ENCODE measurements at regions not wholly inside any gene's neighbourhood (a gene's known extent, or its start where the extent isn't known, plus 50 kb on each side); places are given as distances from the start of the nearest gene placed in this dataset.
"Not testable (repeated sequence)": the region's sequence is repeated elsewhere in the genome, so short reads cannot be mapped to it uniquely, and the experiment has no call there.

DNA sequence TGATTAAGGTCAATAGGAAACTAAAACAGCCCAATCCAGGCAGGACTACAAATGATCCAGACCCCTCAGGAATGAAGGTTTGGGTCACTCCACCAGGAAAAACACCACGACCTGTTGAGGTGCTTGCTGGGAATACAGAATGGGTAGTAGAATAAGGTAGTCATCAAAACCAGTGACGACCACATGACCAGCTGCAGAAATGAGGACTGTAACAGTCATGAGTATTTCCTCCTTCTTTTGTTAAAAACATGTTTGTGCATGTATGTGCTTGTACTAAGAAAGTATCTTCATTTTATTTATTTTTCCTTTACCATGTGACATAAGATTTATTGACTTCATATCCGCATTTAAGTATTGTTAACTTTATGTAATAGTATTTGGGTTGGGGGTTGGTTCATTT, 603.5 kb upstream of the NR3C2 start:
- no peak overlapping the region for H3K4me2 ChIP-seq (ENCODE audit: control insufficient read depth, insufficient read depth)
- H3K9me3 ChIP-seq (replicated peaks; ENCODE audit: control insufficient read depth, insufficient read depth, low read length) = no peaks in the 10 kb centered on the region
- BruUV-seq (replicated peaks) = no TSS peak
- no peaks in the 10 kb centered on the region for H3K36me3 ChIP-seq (ENCODE audit: control insufficient read depth in 2 of 2, insufficient read depth in 2 of 2, low read length in 1 of 2)
- H3K79me2 ChIP-seq (ENCODE audit: control insufficient read depth, insufficient read depth, low read length) = no peaks in the 10 kb centered on the region
- intact Hi-C loops (cut with micrococcal nuclease; ENCODE audit: unreplicated experiment) = no loop called here
- FAIRE-seq (no peak), ATAC-seq (no peak), DNase-seq (ENCODE audit: low read depth, low spot score) (no peak)
- H3K27ac ChIP-seq (ENCODE audit: control insufficient read depth, insufficient read depth) = no peak overlapping the region
- H4K20me1 ChIP-seq (ENCODE audit: control insufficient read depth, insufficient read depth) = no peaks in the 10 kb centered on the region
- POLR2A ChIA-PET = no interaction called here
- no peak overlapping the region for H3K9ac ChIP-seq (ENCODE audit: control insufficient read depth, insufficient read depth, low read length)
- in situ Hi-C loops (cut with MboI) = no loop called here
- H3K27me3 ChIP-seq (replicated peaks in 1 of 2; ENCODE audit: control insufficient read depth in 2 of 2, insufficient read depth in 2 of 2, low read length in 1 of 2) = no peaks in the 10 kb centered on the region
- no peaks in the 10 kb centered on the region for H3K4me1 ChIP-seq (ENCODE audit: control insufficient read depth, insufficient read depth, low read length)
- SMC1A ChIA-PET (ENCODE audit: uncharacterized antibody, unreplicated experiment) = interaction anchor here (0.8 kb wide), 1 partner anchor 29 kb away, joined by 3 read pairs; no protein-coding TSS in a partner anchor
- RAD21 ChIA-PET (ENCODE audit: unreplicated experiment) = no interaction called here
- no peak overlapping the region for H2AFZ ChIP-seq (ENCODE audit: control insufficient read depth, low read depth, low read length)
- TF ChIP-seq ASH2L (IDR thresholded peaks at IDR 0.05; ENCODE audit: borderline replicate concordance, low read depth) (no peak), FOS (IDR thresholded peaks at IDR 0.05; ENCODE audit: borderline replicate concordance, extremely low read depth, insufficient read length) (no peak), MTA3 (IDR thresholded peaks at IDR 0.05; ENCODE audit: borderline replicate concordance, low read length) (no peak), RUNX3 (IDR thresholded peaks at IDR 0.05; ENCODE audit: low read length) (no peak), GATAD2B (conservative IDR thresholded peaks at IDR 0.05; ENCODE audit: low read depth) (no peak), TCF3 (IDR thresholded peaks at IDR 0.05; ENCODE audit: borderline replicate concordance, insufficient read depth, low read depth, low read length) (no peak), WRNIP1 (IDR thresholded peaks at IDR 0.05; ENCODE audit: borderline replicate concordance, low read depth, low read length) (no peak), SMARCA5 (IDR thresholded peaks at IDR 0.05) (no peak), ZNF24 (IDR thresholded peaks at IDR 0.05) (no peak), IKZF2 (IDR thresholded peaks at IDR 0.05) (no peak), YBX1 (IDR thresholded peaks at IDR 0.05) (no peak), HDAC2 (IDR thresholded peaks at IDR 0.05) (no peak), ZNF217 (IDR thresholded peaks at IDR 0.05) (no peak), ZBED1 (IDR thresholded peaks at IDR 0.05; ENCODE audit: borderline replicate concordance) (no peak), PRDM15 (CRISPR knock-in tag; IDR thresholded peaks at IDR 0.05) (no peak), POLR2AphosphoS5 (IDR thresholded peaks at IDR 0.05; ENCODE audit: low read length) (no peak)
- TF ChIP-seq, protein P1, sequence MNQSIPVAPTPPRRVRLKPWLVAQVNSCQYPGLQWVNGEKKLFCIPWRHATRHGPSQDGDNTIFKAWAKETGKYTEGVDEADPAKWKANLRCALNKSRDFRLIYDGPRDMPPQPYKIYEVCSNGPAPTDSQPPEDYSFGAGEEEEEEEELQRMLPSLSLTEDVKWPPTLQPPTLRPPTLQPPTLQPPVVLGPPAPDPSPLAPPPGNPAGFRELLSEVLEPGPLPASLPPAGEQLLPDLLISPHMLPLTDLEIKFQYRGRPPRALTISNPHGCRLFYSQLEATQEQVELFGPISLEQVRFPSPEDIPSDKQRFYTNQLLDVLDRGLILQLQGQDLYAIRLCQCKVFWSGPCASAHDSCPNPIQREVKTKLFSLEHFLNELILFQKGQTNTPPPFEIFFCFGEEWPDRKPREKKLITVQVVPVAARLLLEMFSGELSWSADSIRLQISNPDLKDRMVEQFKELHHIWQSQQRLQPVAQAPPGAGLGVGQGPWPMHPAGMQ (IDR thresholded peaks at IDR 0.05; ENCODE audit: borderline replicate concordance) = no peak
- CTCF ChIA-PET = no interaction called here
- H3K4me3 ChIP-seq = no peak overlapping the region
- whole genome bisulfite sequencing (ENCODE audit: insufficient coverage, insufficient replicate concordance, low lambda C conversion rate, missing lambda C conversion rate) = 1% methylated on average over 3 of the region's 3 CpGs

GRCh38 chr4:149039786-149040185, 597.6 kb upstream of the NR3C2 start:
- H3K4me3 ChIP-seq; FAIRE-seq; H3K4me2 ChIP-seq (ENCODE audit: control insufficient read depth, insufficient read depth); H3K4me1 ChIP-seq (ENCODE audit: control insufficient read depth, insufficient read depth, low read length); RAD21 ChIA-PET (ENCODE audit: unreplicated experiment); BruUV-seq (replicated peaks); H3K9me3 ChIP-seq (replicated peaks; ENCODE audit: control insufficient read depth, insufficient read depth, low read length); H3K79me2 ChIP-seq (ENCODE audit: control insufficient read depth, insufficient read depth, low read length); H3K9ac ChIP-seq (ENCODE audit: control insufficient read depth, insufficient read depth, low read length); ATAC-seq; CTCF ChIA-PET; DNase-seq (ENCODE audit: low read depth, low spot score); H3K27me3 ChIP-seq (replicated peaks in 1 of 2; ENCODE audit: control insufficient read depth in 2 of 2, insufficient read depth in 2 of 2, low read length in 1 of 2); H4K20me1 ChIP-seq (ENCODE audit: control insufficient read depth, insufficient read depth); POLR2A ChIA-PET; intact Hi-C loops (cut with micrococcal nuclease; ENCODE audit: unreplicated experiment); in situ Hi-C loops (cut with MboI); H3K36me3 ChIP-seq (ENCODE audit: control insufficient read depth in 2 of 2, insufficient read depth in 2 of 2, low read length in 1 of 2); H2AFZ ChIP-seq (ENCODE audit: control insufficient read depth, low read depth, low read length); H3K27ac ChIP-seq (ENCODE audit: control insufficient read depth, insufficient read depth); SMC1A ChIA-PET (ENCODE audit: uncharacterized antibody, unreplicated experiment): not testable (repeated sequence)
- 19% methylated on average over 2 of the region's 2 CpGs for WGBS (ENCODE audit: insufficient coverage, insufficient replicate concordance, low lambda C conversion rate, missing lambda C conversion rate)

All from GM12878 (cell line).